ENCODE measurements at regions not wholly inside any gene's neighbourhood (a gene's known extent, or its start where the extent isn't known, plus 50 kb on each side); places are given as distances from the start of the nearest gene placed in this dataset.

GRCh38 chr17:72379516-72379915 lies 258.7 kb downstream of the SOX9 start:
- TF ChIP-seq POLR2AphosphoS5 (IDR thresholded peaks at IDR 0.05; ENCODE audit: low read depth, low read length), result no peak
- no peak for TF ChIP-seq REST (IDR thresholded peaks at IDR 0.05; ENCODE audit: insufficient read depth in 1 of 2, low read depth in 2 of 2, low read length in 2 of 2)
- TF ChIP-seq FOXP2 (optimal IDR thresholded peaks at IDR 0.05; ENCODE audit: borderline replicate concordance, extremely low read depth, extremely low read length, insufficient read depth), result no peak
- no peak for TF ChIP-seq SIN3A (IDR thresholded peaks at IDR 0.05; ENCODE audit: borderline replicate concordance, insufficient read depth, low read length)

All from PFSK-1 (cell line).